DND-41 (cell line): ENCODE measurements at regions not wholly inside any gene's neighbourhood (a gene's known extent, or its start where the extent isn't known, plus 50 kb on each side); places are given as distances from the start of the nearest gene placed in this dataset.

Source experiments
- ATAC-seq: fragments of 200-7000 bp; cut with Tn5 transposase; 3 replicates; pipeline ENCODE4 v1.9.1; 2021; ENCODE audit warnings: low read depth; ENCODE audit not compliant: insufficient read depth
- DNase-seq: peaks from one replicate; pipeline ENCODE4 v3.0.0-alpha.2; 2020
- H2AFZ ChIP-seq: 2 replicates; pipeline ENCODE4 v1.6.0; 2012; ENCODE audit warnings: low read depth, low read length
- H3K27ac ChIP-seq: 2 replicates; pipeline ENCODE4 v1.5.1; 2012; ENCODE audit warnings: low read length, inconsistent platforms
- H3K27me3 ChIP-seq: fragments of 200-600 bp; sonication (generic); 2 replicates; pipeline ENCODE4 v1.6.0; 2012; ENCODE audit warnings: low read length, mild to moderate bottlenecking, inconsistent platforms; ENCODE audit not compliant: insufficient read depth, poor library complexity
- H3K36me3 ChIP-seq: 2 replicates; pipeline ENCODE4 v1.5.1; 2012; ENCODE audit warnings: low read length, inconsistent platforms; ENCODE audit not compliant: insufficient read depth
- H3K4me1 ChIP-seq: 2 replicates; pipeline ENCODE4 v1.5.1; 2012; ENCODE audit warnings: mild to moderate bottlenecking, low read length; ENCODE audit not compliant: insufficient read depth
- H3K4me2 ChIP-seq: 2 replicates; pipeline ENCODE4 v1.6.0; 2012; ENCODE audit warnings: mild to moderate bottlenecking, moderate library complexity, low read length, inconsistent platforms; ENCODE audit not compliant: insufficient read depth
- H3K4me3 ChIP-seq, 2 experiments: fragments of 200-600 bp in 1 of 2; shearing (Covaris generic) in 1 of 2; 2 replicates each; pipeline ENCODE4 v1.5.1; 2012 to 2016; ENCODE audit warnings: inconsistent platforms in 2 of 2, low read length in 2 of 2, mild to moderate bottlenecking in 2 of 2, low read depth in 1 of 2, moderate library complexity in 1 of 2
- H3K79me2 ChIP-seq: 2 replicates; pipeline ENCODE4 v1.6.0; 2012; ENCODE audit warnings: low read length, inconsistent platforms; ENCODE audit not compliant: insufficient read depth
- H3K9ac ChIP-seq: 2 replicates; pipeline ENCODE4 v1.6.0; 2012; ENCODE audit warnings: low read depth, mild to moderate bottlenecking, inconsistent platforms, low read length, moderate library complexity
- H3K9me3 ChIP-seq: 2 replicates; pipeline ENCODE4 v1.5.1; 2012; ENCODE audit warnings: low read length, moderate library complexity, mild to moderate bottlenecking, inconsistent platforms; ENCODE audit not compliant: insufficient read depth, severe bottlenecking
- H4K20me1 ChIP-seq: 2 replicates; pipeline ENCODE4 v1.6.0; 2012; ENCODE audit warnings: low read length; ENCODE audit not compliant: insufficient read depth
- EZH2 ChIP-seq: IDR thresholded peaks from 3 replicates; pipeline ENCODE4 v1.6.1; 2012; ENCODE audit warnings: borderline replicate concordance, low read depth, mild to moderate bottlenecking, moderate library complexity, low read length, inconsistent platforms; ENCODE audit not compliant: severe bottlenecking
- TF ChIP-seq, protein P1 (sequence below): IDR thresholded peaks from 2 replicates; pipeline ENCODE4 v1.5.1; 2012; ENCODE audit warnings: borderline replicate concordance, low read length, moderate library complexity, mild to moderate bottlenecking; ENCODE audit not compliant: poor library complexity, severe bottlenecking; ENCODE audit errors: extremely low read depth

DNA sequence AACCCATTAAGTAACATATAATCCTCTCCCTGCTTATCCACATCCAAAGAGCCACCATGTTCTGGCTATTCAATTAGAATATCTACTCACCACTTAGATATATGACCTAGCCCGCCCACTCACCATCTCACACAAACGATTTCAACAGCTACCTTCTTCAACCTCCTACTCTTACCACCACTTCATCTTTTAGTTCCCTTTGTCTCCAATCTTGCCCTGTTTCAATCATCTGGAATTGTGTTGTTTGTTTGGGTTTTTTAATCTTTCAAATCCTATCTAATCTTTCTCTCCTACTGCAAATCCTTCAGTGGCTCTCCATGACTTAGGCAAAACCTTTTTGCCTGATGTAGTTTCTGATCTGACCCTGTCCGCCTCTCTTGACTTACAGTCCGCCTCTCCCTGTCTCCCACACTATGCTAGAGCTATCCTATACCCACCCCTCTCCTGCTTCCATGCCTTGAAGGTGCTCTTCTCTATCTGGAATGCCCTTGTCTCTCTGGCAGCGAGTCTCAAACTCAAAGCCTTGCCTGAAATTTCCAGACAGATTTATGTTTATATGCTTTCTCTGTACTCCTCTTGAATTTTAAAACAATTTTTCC, 161.0 kb upstream of the CRY1 start:
- TF ChIP-seq EZH2: no peak
- TF ChIP-seq, protein P1, sequence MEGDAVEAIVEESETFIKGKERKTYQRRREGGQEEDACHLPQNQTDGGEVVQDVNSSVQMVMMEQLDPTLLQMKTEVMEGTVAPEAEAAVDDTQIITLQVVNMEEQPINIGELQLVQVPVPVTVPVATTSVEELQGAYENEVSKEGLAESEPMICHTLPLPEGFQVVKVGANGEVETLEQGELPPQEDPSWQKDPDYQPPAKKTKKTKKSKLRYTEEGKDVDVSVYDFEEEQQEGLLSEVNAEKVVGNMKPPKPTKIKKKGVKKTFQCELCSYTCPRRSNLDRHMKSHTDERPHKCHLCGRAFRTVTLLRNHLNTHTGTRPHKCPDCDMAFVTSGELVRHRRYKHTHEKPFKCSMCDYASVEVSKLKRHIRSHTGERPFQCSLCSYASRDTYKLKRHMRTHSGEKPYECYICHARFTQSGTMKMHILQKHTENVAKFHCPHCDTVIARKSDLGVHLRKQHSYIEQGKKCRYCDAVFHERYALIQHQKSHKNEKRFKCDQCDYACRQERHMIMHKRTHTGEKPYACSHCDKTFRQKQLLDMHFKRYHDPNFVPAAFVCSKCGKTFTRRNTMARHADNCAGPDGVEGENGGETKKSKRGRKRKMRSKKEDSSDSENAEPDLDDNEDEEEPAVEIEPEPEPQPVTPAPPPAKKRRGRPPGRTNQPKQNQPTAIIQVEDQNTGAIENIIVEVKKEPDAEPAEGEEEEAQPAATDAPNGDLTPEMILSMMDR: no peak
- no peaks in the 10 kb centered on the region for H3K36me3 ChIP-seq
- H3K27me3 ChIP-seq: peaks cover 2% of the 10 kb centered on the region
- H4K20me1 ChIP-seq: no peaks in the 10 kb centered on the region
- no peak overlapping the region for H3K4me2 ChIP-seq
- H2AFZ ChIP-seq: no peak overlapping the region
- no peak overlapping the region for H3K27ac ChIP-seq
- H3K9ac ChIP-seq: no peak overlapping the region
- H3K9me3 ChIP-seq: no peaks in the 10 kb centered on the region
- H3K4me1 ChIP-seq: no peaks in the 10 kb centered on the region
- no peak for ATAC-seq
- no peaks in the 10 kb centered on the region for H3K79me2 ChIP-seq
- no peak for DNase-seq
- no peak overlapping the region for H3K4me3 ChIP-seq

DNA sequence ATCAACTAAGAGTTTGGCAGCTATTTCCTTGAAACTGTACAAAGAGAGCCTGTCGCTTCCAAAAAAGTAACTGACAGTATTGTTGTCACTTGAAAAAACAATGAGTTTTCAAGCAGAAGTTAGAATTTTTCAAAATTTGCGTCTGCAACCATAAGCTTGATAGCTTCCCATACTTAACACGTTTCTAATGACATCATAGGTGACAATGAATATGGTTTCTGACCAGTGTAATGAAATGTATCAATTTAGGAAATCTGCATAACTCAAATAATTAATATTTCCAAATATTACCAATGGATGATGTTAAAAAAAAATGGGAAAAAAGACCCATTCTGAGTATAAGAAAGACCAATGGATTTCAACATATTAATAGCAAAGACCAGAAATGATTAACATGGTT, 165.4 kb upstream of the CRY1 start:
- no peaks in the 10 kb centered on the region for H3K36me3 ChIP-seq
- no peak overlapping the region for H3K4me3 ChIP-seq
- DNase-seq: no peak
- H3K4me1 ChIP-seq: no peaks in the 10 kb centered on the region
- no peaks in the 10 kb centered on the region for H4K20me1 ChIP-seq
- no peaks in the 10 kb centered on the region for H3K79me2 ChIP-seq
- TF ChIP-seq EZH2: no peak
- TF ChIP-seq, protein P1: no peak
- H3K27ac ChIP-seq: no peak overlapping the region
- H3K9me3 ChIP-seq: no peaks in the 10 kb centered on the region
- no peak for ATAC-seq
- no peak overlapping the region for H2AFZ ChIP-seq
- no peak overlapping the region for H3K4me2 ChIP-seq
- peaks cover 2% of the 10 kb centered on the region for H3K27me3 ChIP-seq
- H3K9ac ChIP-seq: no peak overlapping the region

DNA sequence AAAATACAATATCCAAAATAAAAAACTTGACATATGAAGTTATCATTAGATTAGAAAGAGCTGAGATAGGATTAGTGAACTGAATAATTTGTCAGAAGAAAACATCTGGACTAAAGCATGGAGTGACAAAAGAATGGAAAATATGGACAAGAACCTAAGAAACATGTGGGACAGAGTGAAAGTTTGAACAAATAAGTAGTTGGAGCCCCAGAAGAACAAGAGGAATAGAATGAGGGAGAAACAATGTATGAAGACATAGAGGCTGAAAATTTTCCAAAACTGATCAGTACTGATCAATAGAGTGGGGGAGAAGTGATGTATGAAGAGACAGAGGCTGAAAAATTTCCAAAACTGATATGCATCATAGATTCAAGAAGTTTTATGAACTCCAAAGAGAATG, 170.6 kb upstream of the CRY1 start:
- DNase-seq: no peak
- no peak overlapping the region for H3K4me3 ChIP-seq
- H3K4me1 ChIP-seq: no peaks in the 10 kb centered on the region
- H3K9me3 ChIP-seq: no peaks in the 10 kb centered on the region
- H2AFZ ChIP-seq: no peak overlapping the region
- H3K27ac ChIP-seq: no peak overlapping the region
- no peaks in the 10 kb centered on the region for H3K36me3 ChIP-seq
- ATAC-seq: no peak
- no peaks in the 10 kb centered on the region for H4K20me1 ChIP-seq
- no peak for TF ChIP-seq EZH2
- TF ChIP-seq, protein P1: no peak
- H3K79me2 ChIP-seq: no peaks in the 10 kb centered on the region
- H3K4me2 ChIP-seq: no peak overlapping the region
- no peak overlapping the region for H3K9ac ChIP-seq
- H3K27me3 ChIP-seq: no peaks in the 10 kb centered on the region
